Activated T-helper 1 cell treated with Interleukin-2 at 50 U/mL for 16 hours (primary cell): ENCODE measurements at regions not wholly inside any gene's neighbourhood (a gene's known extent, or its start where the extent isn't known, plus 50 kb on each side); places are given as distances from the start of the nearest gene placed in this dataset.
A peak's percentile ranks its signal among the peaks of the same experiment; 100 is the strongest.

Source experiments
- DNase-seq: peaks from one replicate; pipeline ENCODE4 v3.0.0-alpha.2; 2020; ENCODE audit warnings: low read depth

DNA sequence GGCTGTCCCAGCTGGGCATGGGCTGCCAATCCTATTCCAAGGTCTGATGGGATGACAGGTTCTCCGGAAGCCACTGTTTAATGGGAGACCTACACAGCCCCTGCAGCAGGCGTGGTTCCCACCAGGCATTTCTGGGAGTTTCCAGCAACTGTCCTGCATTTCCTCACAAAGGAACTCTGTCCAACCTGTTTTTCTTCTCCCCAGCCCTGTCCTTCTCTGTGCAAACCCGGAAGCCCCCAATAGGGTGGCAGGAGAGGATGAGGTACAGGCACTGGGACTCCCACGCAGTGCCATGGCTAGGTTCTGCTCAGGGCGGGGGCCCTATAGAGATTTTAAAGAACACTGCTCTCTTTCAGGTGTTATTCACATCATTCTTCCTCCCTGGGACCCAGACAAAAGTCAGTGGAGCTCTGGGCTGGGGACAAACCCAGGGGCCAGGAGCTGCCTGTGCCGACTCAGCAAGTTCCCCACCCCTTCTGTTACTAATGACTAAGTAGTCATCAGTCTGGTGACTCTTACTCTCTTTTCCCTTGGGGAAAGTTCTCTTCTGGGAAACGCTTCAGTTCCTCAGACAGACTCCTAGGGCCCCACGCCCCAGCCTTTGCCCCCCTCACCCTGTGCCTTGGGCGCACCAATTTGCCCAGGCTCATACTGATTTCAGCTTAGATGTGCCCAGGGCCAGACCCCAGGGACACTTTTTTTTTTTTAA is 97.7 kb downstream of the CD47 start:
- DNase-seq: no peak

DNA sequence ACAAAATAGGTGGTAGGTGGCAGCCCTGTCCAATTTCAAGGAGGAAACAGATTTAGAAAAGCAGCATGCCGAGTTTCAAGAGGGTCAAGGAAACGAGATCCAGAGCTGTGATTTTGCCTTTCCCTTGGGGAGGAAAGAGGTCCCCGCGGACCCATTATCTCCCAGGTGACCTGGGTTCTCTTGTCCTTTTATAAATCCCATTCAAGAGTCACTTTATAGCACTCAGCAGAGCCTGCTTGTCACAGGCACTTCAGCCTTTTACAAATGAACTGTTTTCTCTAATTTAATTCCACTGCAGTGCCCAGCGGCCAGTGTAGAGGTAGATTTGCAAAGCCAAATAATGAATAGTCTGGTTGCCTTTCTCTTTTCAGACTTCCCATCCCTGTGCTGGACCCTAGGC is 99.9 kb downstream of the CD47 start:
- DNase-seq: no peak

DNA sequence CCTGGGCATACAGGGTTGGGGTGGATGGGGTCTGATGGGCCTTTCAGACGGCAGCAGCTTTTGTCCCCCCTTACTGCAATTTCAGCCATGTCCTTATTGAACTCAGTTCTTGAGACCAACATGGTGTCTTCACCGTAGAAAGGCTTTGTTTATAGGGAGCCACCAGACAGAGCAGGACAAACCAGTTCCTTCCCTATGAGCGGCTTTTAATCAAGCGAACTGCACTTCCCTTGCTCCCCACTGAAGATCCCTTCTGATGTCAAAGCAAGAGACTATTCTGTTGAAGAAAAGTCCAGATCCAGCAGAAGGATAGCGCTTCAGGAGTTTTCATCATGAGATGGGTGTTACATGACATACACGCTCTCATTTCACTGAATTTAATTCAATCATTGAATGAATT is 100.4 kb downstream of the CD47 start:
- no peak for DNase-seq

DNA sequence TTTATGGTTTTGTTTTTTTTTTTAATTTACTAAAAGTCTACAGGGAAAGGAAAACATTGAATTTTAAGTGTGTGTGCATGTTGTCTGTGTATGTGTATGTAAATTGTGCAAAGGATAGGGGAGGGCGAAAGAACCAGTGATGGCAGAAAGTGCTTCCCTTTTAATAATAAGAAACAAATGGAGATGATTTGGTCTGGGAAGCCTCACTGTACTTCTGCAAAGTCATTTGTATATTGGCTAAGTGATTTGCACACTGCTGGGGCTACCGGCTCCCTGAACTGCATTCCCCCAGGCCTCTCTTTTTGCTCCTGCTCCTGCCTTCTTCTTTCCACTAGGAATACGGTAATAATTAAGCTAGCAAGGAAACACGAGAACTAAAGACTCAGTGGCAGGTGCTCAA is 101.2 kb downstream of the CD47 start:
- DNase-seq: no peak

DNA sequence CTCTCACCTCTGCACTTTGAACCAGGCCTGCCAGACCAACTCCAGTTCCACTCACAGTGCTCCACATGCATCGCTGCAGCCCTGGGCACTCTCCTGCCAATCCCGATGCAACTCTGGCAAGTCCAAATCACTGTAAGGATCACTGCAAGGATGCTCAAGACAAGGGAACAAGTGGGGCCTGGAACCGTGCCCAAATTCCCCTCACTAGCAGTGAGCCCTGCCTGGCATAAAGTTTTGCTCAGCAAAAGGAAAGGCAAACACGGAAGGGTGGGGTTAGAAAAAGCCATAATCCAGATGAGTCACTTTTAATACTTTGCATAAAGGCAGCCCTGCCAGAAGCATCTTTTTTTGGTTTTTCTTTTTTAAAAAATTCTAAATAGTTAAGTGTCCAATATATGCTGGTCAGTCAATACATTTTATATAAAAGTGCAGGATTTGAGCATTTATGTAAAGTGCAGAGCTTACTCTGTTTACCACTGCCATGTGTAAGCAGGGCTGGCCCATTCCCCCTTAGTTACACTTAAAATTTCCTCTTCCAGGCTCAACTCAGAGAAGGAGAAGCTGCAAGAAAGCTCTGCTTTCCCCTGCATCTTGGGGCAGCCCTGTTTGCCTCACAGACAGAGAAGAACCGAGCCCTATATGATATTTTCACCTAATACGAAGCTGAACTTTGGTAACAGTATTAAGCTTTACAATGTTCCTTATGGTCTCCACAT is 102.2 kb downstream of the CD47 start:
- DNase-seq: peak; percentile 16

DNA sequence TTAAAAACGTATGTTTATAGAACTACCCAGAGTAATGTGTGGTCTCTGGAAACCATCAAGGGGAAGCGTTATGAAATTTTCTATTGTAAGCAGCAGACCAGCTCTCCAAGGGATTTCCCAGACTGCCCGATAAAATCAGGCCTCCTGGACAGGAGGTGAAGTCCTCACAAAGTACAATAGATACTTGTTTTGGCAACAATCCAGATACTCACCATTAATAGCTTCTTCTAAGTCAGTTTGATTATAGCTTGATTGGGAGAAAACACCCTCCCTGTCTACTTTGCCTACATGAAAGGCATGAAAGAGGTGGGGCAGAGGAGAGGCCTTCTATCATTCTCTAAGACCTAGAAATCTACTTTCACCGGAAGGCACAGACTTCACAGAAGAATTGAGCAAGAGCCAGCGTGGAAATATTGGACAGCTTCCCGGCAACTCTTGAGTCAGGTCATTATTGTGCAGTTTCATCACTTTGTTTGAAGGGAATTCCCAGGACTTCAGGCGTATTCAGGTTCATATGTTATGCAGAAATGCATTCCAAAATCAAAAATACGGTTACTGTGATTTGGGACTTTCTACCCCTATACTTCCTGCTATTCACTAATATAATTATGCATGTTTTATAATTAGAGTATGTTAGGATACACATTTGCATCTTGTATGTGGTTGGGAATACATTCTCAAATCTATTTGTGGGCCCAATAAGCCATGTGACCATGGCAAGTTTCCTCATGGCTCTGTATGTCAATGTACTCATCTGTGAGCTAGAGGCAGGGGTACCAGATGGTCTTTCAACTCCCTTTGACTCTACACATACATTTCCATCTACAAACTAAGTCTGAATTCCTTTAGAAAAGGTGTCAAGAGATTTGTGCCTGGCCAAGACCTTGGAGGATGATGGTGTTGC is 103.5 kb downstream of the CD47 start:
- no peak for DNase-seq

DNA sequence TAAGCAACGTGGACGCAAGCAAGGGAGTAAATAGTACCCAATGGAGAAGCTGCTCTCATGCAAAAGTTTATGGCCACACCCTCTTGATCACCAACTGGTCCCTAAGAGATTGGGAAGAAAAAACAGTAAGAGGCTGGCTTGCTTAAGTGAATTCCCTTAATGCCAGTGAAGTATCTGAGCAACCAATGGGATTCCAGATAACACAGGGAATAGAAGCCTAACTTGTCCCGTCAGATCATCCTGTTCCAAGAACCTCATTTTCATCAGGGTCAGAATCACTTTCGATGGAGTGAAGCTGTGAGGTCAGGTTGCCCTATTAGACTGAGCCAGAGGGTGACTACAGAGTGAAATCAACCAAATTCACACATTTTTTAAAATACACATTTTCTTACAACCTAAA is 104.3 kb downstream of the CD47 start:
- no peak for DNase-seq

DNA sequence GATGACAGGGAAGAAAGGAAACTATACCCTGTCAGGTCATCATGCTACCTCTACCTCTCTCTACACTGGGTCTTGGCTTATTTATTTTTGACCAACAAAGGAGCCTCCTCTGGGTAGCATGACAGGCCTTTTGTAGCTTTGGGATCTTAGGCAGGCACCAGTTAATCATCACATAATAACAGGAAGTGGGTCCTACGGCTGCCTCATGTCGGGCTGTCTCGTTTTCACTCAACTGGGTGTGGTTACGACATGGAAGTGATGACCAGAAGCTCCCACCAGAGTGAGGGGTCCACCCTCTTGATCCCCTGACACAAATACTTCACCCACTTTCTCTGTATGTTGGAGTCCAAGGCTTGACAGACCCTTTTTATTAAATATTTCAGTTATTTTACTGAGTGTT is 105.3 kb downstream of the CD47 start:
- peak; percentile 10 for DNase-seq

DNA sequence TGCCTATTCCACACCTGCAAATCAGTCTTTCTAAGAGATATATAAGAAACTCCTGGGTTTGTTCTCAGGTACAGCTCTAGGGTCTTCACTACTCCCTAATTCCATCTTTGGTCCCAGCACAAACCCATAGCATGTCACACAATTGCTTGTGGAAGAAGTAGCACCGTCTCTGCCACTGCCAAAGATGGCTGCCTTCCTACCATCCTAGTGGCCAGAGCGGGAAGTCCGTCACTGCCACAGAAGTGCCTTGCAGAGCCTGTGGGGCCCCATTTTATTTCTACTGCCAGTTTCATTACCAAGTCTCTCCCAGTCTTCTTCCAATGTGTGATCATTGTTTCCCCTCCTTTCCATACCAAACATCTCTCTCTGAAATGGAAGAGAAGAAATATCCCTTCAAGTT is 107.6 kb downstream of the CD47 start:
- no peak for DNase-seq

DNA sequence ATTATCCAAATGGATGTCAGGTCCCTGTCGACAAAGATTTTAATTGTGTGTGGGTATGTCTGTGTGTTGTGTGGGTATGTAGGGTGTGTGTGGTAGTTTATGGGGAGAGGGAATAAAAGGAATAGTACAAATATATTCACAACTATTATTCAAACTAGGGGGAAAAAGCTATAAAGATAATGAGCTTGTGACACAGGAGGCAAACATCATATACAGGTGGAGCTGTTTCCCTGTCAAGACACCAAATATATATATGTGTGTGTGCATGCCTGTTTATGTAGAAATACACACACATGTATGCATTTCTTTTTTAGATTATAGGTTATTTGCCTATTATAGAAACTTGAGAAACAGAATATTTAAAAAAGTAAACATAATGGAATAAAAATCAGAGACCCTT is 108.7 kb downstream of the CD47 start:
- DNase-seq: no peak

DNA sequence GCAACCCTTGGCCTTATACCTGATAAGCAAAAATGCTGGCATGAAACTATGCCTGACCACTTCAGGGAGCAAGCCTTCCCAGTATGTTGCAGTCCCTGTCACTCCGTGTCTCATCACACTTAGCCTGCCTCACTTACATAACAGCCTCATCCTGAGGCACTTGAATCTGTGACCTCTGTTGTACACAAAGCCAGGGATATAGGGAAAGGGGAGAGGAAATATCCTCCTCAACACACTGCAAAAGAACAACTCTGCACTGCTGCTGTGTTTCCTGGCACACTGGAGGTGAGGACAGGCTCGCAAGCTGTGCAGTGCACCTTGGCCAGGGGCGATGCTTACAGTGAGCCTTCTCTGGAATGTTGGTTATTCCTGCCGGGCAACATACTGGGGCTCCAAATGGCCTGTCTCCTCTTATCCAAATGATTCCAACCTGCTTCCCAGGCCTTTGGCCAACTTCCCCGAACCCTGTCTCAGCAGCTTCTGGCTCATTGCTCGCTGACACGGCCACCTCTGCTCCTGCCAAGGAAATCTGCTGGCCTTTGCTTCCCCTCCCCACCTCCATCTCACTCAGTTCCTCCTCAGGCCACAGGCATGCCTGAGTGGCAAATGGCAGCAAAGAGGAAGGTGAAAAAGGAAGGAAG is 109.2 kb downstream of the CD47 start:
- no peak for DNase-seq

DNA sequence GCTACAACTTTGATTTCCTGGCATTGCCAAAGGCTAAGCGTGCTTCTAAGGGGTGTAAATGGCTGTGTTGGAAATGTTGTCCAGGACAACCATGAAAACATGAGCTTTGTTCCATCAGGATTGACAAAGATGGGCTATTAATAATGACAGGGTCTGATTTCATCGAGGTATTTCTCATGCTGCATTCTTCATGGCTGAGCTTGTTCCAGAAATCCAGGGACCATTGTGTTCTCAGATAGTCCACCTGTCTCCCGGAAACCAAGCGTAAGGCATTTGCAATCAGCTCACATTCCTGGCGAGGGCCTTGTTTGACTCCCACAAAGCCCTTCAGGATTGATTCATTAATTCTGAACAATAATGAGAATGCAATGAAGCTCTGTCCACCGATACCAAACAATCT is 111.3 kb downstream of the CD47 start:
- DNase-seq: no peak

DNA sequence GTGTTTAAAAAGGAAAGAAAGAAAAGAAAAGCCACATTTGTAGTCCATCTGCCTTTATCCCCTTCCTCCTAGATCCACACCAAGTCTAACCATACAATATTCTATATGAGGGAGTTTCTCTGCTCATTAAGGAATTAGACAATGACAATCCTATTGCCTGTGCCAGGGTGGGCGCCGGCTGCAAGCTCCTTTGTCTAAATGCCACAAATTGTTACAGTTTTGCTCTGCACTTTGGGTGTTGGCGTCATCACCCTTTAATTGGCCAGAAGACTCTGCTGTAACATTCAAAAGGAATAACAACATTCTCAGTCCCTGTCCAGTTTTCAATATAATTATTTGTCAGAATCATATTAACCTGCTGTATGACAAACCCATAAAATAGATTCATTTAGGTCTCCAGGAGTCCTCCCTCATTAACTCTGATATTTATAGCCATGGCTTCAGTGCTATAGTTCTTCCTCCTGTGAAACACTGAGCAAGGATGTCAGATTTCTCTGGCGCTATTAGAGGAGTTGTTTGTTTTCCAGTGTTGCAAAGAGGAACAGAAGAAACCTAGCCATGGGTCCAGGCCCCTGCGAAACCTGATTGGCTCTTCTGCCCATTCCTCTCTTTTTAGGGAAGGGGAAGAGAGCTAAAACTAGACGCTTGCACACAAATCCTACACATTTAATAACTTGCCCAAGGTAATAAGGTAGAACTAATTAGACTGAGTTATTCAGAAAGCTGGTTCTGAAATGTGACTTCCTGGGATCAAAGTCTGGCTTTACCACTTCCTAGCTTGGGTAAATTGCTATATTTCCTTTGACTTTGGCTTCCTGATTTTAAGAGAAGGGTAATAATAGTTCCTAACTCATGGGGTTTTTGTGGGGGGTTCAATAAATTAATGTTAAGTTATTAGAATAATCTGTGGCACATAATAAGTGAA is 112.4 kb downstream of the CD47 start:
- no peak for DNase-seq

DNA sequence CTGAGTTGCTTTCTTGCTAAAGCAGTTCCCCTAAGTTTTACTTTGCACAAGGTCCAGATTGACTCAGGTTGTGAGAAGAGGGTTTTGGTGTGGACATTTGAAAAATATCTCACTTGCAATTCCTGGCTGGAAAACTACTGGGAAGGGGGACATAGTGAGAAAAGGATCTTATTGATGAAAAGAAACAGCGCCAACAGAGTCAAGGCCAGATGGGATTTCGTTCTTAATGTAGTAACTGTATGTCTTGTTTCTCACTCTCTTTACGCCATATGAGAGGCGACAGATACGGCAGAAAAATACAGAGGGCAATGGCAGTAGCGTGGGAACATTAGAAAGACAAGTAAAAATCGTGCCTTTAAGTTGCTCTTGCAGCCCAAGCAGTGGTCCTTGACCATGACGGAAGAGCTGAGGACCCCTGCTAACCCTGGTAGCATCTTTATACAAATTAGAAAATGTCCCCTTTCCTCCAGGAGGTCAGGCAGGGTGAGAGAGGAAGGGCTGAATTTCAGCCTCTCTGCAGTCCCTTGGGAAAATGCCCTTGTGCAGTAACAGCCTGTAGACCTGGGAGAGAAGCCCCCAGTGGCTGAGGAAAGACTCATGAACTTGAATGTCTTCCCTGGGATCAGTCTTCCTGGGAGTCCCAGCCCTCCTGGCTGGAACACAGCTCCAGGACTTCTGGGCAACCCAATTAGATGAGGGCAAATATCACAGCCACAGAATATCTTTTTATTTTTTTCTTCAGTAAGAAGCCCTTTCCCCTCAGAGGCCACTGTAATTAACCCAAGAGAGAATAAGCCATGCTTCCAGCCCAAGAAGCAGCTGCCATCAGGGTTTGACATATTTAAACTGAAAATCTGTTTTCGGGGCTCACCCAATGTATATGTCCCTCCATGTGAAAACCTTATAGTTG is 113.4 kb downstream of the CD47 start:
- no peak for DNase-seq

DNA sequence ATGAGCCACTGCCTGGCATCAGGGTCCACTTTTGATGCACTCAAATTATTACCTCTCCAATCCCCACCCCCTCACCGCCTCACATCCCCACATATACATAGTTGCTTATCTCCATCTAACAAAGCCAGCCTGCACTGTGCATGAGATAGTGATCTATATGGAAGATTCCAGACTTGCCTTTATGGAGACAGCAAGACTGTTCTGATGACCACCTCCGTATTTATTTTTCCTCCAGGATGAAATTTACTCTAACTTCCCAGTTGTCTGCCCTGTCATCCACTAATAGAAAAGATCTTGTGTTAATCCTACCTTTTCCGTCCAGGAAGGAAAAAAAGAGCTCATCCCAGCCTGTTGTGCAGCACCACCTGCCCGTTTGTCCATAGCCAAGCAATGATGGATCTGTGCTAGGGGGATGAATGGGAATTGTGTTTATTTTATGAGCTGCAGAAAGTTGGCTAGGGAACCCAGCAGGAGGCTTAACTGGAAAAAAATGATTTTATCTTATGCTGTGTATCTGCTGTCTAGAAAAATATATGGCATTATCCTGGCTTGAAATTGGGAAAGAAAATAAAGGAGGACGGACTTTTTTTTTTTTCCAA is 114.5 kb downstream of the CD47 start:
- DNase-seq: no peak

DNA sequence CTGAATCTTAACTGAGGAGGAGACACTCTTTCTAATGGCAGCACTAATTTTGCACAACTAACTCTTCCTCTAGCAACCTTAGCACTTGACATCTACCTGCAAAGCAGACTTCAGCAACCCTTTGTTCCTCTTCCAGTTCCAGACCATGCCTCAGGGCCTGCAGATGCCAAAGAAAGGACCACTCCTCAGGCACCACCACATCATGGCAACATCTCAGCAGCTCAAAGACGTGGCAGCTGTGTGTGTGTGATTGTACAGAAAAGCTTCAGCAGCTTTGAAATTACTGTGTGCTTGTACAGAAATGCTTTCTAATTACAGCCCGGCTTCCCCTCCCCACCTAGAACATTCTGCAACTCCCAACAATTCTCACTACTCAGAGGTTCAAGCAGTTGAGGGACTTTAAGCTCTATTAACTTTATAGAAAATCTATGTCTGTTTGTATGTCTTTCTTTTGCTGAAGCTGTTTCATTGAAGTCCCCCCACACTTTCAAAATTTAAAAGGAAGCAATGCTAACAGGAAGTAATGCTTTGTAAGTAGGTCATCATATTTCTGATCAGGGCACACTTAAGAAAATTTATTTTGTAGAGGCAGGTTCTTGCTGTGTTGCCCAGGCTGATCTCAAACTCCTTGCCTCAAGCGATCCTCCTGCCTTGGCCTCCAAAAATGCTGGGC is 115.2 kb downstream of the CD47 start:
- no peak for DNase-seq

DNA sequence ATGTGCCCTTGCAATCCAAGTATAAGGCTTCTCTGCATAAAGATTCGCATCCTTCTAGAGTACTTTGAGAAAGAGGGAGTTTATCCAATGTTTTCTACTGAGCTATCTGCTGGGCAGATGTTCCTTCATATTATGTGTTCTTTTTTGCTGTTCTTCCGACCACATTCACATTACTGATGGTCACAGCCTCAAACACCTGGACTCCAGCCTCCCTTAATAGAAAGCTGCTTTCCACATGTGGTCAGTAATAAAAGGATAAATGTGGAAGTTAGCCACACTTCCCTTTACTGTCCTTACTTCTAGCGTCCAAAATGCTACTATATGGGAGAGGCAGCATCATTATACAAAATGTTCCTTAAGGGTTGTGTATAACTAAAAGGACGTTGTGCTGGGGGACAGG is 116.9 kb downstream of the CD47 start:
- no peak for DNase-seq

DNA sequence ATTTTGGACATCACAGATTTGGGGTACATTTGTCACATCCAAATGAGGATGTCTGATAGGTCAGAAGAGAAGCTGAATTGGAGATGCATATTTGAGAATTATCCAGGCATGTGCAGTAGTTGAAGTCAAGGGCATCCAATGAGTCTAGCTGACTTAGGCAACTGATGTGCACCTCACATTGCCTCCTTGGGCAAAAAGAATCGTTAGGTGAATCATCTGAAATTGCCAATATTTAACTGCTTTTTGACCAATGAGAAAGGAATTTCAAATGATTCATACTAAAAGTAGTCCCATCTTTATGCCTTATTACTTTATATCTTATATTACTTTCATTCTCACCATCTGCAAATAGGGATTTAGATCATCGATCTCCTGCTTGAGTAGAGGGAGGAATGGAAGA is 117.7 kb downstream of the CD47 start:
- DNase-seq: no peak

DNA sequence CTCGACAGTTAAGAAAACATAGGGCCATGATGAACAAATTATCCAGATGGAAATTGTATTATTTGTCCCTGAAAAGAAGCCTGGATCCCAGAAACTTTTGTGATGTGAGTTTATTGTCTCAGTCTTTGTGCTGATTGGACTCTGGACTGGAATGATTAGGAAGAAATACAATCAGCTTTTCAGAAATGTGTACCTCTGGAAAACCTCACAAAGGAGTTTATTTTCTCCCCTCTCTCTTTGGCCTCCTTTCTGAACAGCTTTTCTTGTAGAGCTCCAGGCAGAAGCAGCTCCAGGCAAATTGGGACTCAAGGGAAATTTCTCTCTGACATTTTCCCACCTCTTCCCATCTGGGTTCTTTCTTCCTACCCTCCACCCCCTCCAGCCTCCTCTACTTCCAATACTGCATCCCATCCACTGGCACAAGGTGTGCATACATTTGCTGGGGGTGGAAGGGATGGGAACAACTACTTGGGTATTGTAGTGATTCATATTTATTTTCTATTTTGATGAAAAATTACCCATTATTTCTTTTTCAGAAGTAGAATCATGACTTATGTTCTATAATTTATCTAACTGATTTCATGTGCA is 119.7 kb downstream of the CD47 start:
- DNase-seq: no peak
